Neural cell (in vitro differentiated cells): ENCODE measurements at regions not wholly inside any gene's neighbourhood (a gene's known extent, or its start where the extent isn't known, plus 50 kb on each side); places are given as distances from the start of the nearest gene placed in this dataset.

ENCODE experiments used
- H2AFZ ChIP-seq: fragments of 200-600, 300-800 bp; sonication (generic), shearing (Covaris generic); 2 replicates; pipeline ENCODE4 v1.6.0; 2014; ENCODE audit warnings: low read depth, mild to moderate bottlenecking, antibody characterized with exemption, low read length, moderate library complexity
- H3F3A ChIP-seq: fragments of 200-600 bp; shearing (Covaris generic); 2 replicates; pipeline ENCODE4 v1.6.1; 2016; ENCODE audit warnings: mild to moderate bottlenecking, moderate library complexity, mixed read lengths, antibody characterized with exemption, low read length; ENCODE audit not compliant: insufficient read depth, poor library complexity, severe bottlenecking
- H3K27ac ChIP-seq: fragments of 200-600, 300-800 bp; sonication (generic), shearing (Covaris generic); 2 replicates; pipeline ENCODE4 v1.5.1; 2014; ENCODE audit warnings: mild to moderate bottlenecking, low read length, moderate library complexity
- H3K27me3 ChIP-seq: fragments of 300-800, 200-600 bp; sonication (generic), shearing (Covaris generic); 2 replicates; pipeline ENCODE4 v1.6.0; 2014; ENCODE audit warnings: mild to moderate bottlenecking, low read depth, low read length, moderate library complexity; ENCODE audit not compliant: insufficient read depth
- H3K36me3 ChIP-seq: fragments of 300-800, 200-600 bp; sonication (generic), shearing (Covaris generic); 2 replicates; pipeline ENCODE4 v1.5.1; 2014; ENCODE audit warnings: mild to moderate bottlenecking, antibody characterized with exemption, low read length, moderate library complexity; ENCODE audit not compliant: insufficient read depth
- H3K4me2 ChIP-seq: fragments of 300-800, 200-600 bp; sonication (generic), shearing (Covaris generic); 2 replicates; pipeline ENCODE4 v1.6.0; 2014; ENCODE audit warnings: mild to moderate bottlenecking, low read length
- H3K4me3 ChIP-seq: fragments of 300-800, 200-600 bp; sonication (generic), shearing (Covaris generic); 2 replicates; pipeline ENCODE4 v1.5.1; 2014; ENCODE audit warnings: mild to moderate bottlenecking, low read length, moderate library complexity
- H3K79me2 ChIP-seq: fragments of 200-600 bp; shearing (Covaris generic); replicated peaks from 2 replicates; pipeline ENCODE4 v1.6.0; 2014; ENCODE audit warnings: mild to moderate bottlenecking, low read length, moderate library complexity; ENCODE audit not compliant: insufficient read depth
- H3K9ac ChIP-seq: fragments of 300-800, 200-600 bp; sonication (generic), shearing (Covaris generic); 2 replicates; pipeline ENCODE4 v1.6.1; 2016; ENCODE audit warnings: mild to moderate bottlenecking, low read length, mixed read lengths
- H3K9me2 ChIP-seq: fragments of 200-600 bp; shearing (Covaris generic); 2 replicates; pipeline ENCODE4 v1.6.1; 2016; ENCODE audit warnings: mild to moderate bottlenecking, low read length, mixed read lengths; ENCODE audit not compliant: insufficient read depth
- H3K9me3 ChIP-seq: fragments of 200-600, 300-800 bp; sonication (generic), shearing (Covaris generic); 2 replicates; pipeline ENCODE4 v1.6.1; 2016; ENCODE audit warnings: mild to moderate bottlenecking, mixed run types, low read length, moderate library complexity, mixed read lengths
- H4K20me1 ChIP-seq: fragments of 200-600 bp; shearing (Covaris generic); 2 replicates; pipeline ENCODE4 v1.6.1; 2016; ENCODE audit warnings: mild to moderate bottlenecking, mixed run types; ENCODE audit not compliant: insufficient read depth
- EP300 ChIP-seq: fragments of 450-650 bp; conservative IDR thresholded peaks from 2 replicates; pipeline ENCODE4 v1.6.1; 2014; ENCODE audit warnings: antibody characterized with exemption, mild to moderate bottlenecking, moderate library complexity; ENCODE audit not compliant: poor library complexity, severe bottlenecking
- EZH2 ChIP-seq: fragments of 200-600, 300-800 bp; shearing (Covaris generic), sonication (generic); IDR thresholded peaks from 2 replicates; pipeline ENCODE4 v1.6.1; 2014; ENCODE audit warnings: antibody characterized with exemption, low read length, borderline replicate concordance, mild to moderate bottlenecking; ENCODE audit not compliant: insufficient read depth, poor library complexity, severe bottlenecking
- MXI1 ChIP-seq: fragments of 450-650 bp; conservative IDR thresholded peaks from 2 replicates; pipeline ENCODE4 v1.6.1; 2014; ENCODE audit warnings: antibody characterized with exemption, mild to moderate bottlenecking; ENCODE audit not compliant: poor library complexity, severe bottlenecking
- POLR2AphosphoS5 ChIP-seq: IDR thresholded peaks from 2 replicates; pipeline ENCODE4 v1.6.1; 2012
- RAD21 ChIP-seq: fragments of 450-650 bp; conservative IDR thresholded peaks from 2 replicates; pipeline ENCODE4 v1.6.1; 2014; ENCODE audit warnings: antibody characterized with exemption, mild to moderate bottlenecking, moderate library complexity
- SMC3 ChIP-seq: fragments of 450-650 bp; conservative IDR thresholded peaks from 2 replicates; pipeline ENCODE4 v1.6.1; 2014; ENCODE audit warnings: antibody characterized with exemption, mild to moderate bottlenecking, moderate library complexity; ENCODE audit not compliant: poor library complexity
- TAF1 ChIP-seq: IDR thresholded peaks from 2 replicates; pipeline ENCODE4 v1.6.1; 2012; ENCODE audit warnings: low read depth
- TF ChIP-seq, protein P1 (sequence below): fragments of 450-650 bp; IDR thresholded peaks from 2 replicates; pipeline ENCODE4 v1.5.1; 2014; ENCODE audit warnings: antibody characterized with exemption, mild to moderate bottlenecking, moderate library complexity; ENCODE audit not compliant: poor library complexity, severe bottlenecking
- TF ChIP-seq, protein P2 (sequence below): IDR thresholded peaks from 2 replicates; pipeline ENCODE4 v1.6.1; 2012; ENCODE audit warnings: borderline replicate concordance

DNA sequence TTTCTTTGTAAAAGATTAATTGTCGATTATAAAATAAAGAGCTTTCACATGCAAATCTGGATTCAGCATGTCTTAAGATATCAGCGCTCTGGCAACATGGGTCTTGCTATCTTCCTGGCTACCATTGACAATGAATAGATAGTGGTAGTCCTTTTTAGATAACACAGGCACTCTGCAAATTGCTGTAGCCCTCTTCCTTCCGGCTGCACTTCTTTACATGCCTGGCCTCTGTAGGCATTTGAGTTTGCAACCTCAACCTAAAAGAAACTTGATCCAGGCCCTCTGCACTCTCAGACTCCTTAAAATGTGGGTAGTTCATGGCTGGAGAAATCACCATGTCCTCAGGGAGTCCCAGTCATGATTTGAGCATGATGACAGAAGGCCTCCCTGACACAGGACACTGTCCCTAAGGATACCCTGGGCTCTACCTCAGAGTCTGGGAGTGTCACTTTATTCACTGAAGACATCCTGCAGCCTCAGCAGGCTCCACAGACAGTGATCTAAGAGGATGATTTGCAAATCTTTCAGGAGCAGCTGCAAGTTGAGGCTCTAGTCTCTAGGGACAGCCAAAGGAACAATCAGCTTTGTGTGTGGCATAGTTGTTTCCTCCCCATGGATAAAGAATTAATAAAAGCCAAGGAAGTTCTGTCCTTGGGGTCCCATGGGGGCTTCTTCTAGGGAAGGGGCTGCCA is 529.4 kb downstream of the RBFOX1 start:
- no peak overlapping the region for H3K27ac ChIP-seq
- no peaks in the 10 kb centered on the region for H3K9me3 ChIP-seq
- TF ChIP-seq TAF1 (no peak), POLR2AphosphoS5 (no peak), MXI1 (no peak), SMC3 (no peak), EP300 (no peak), RAD21 (no peak), EZH2 (no peak)
- TF ChIP-seq, protein P1, sequence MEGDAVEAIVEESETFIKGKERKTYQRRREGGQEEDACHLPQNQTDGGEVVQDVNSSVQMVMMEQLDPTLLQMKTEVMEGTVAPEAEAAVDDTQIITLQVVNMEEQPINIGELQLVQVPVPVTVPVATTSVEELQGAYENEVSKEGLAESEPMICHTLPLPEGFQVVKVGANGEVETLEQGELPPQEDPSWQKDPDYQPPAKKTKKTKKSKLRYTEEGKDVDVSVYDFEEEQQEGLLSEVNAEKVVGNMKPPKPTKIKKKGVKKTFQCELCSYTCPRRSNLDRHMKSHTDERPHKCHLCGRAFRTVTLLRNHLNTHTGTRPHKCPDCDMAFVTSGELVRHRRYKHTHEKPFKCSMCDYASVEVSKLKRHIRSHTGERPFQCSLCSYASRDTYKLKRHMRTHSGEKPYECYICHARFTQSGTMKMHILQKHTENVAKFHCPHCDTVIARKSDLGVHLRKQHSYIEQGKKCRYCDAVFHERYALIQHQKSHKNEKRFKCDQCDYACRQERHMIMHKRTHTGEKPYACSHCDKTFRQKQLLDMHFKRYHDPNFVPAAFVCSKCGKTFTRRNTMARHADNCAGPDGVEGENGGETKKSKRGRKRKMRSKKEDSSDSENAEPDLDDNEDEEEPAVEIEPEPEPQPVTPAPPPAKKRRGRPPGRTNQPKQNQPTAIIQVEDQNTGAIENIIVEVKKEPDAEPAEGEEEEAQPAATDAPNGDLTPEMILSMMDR, result no peak
- TF ChIP-seq, protein P2, sequence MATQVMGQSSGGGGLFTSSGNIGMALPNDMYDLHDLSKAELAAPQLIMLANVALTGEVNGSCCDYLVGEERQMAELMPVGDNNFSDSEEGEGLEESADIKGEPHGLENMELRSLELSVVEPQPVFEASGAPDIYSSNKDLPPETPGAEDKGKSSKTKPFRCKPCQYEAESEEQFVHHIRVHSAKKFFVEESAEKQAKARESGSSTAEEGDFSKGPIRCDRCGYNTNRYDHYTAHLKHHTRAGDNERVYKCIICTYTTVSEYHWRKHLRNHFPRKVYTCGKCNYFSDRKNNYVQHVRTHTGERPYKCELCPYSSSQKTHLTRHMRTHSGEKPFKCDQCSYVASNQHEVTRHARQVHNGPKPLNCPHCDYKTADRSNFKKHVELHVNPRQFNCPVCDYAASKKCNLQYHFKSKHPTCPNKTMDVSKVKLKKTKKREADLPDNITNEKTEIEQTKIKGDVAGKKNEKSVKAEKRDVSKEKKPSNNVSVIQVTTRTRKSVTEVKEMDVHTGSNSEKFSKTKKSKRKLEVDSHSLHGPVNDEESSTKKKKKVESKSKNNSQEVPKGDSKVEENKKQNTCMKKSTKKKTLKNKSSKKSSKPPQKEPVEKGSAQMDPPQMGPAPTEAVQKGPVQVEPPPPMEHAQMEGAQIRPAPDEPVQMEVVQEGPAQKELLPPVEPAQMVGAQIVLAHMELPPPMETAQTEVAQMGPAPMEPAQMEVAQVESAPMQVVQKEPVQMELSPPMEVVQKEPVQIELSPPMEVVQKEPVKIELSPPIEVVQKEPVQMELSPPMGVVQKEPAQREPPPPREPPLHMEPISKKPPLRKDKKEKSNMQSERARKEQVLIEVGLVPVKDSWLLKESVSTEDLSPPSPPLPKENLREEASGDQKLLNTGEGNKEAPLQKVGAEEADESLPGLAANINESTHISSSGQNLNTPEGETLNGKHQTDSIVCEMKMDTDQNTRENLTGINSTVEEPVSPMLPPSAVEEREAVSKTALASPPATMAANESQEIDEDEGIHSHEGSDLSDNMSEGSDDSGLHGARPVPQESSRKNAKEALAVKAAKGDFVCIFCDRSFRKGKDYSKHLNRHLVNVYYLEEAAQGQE, result no peak
- H3F3A ChIP-seq, result no peaks in the 10 kb centered on the region
- no peaks in the 10 kb centered on the region for H4K20me1 ChIP-seq
- H3K9ac ChIP-seq, result no peak overlapping the region
- no peak overlapping the region for H3K4me3 ChIP-seq
- no peaks in the 10 kb centered on the region for H3K27me3 ChIP-seq
- H3K4me2 ChIP-seq, result no peak overlapping the region
- no peaks in the 10 kb centered on the region for H3K79me2 ChIP-seq
- H2AFZ ChIP-seq, result no peak overlapping the region
- H3K9me2 ChIP-seq, result no peaks in the 10 kb centered on the region
- H3K36me3 ChIP-seq, result no peaks in the 10 kb centered on the region

DNA sequence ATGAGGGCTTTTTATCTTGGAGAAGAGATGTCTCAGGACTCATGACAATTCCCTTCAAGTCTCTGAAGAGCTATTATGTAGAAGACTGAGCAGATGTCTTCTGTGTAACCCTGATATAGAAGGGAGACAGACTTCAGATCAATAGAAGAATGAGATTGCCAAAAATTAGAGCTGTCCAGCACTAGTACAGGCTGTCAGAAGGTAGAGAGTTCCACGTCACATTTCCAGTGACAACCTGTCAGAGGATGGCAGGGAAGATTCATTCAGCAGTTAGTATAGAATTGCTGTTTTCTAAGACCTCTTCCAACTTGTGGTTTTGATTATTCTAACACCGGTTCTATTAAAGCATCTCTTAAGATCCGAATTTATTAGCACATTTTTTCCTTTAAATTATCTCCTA is 520.6 kb downstream of the RBFOX1 start:
- Histone ChIP-seq H3K27ac (peak overlapping the region; percentile 73), H3K9me3 (no peaks in the 10 kb centered on the region), H3K4me3 (peak overlapping the region; percentile 10), H3K79me2 (no peaks in the 10 kb centered on the region), H3K4me2 (peak overlapping the region; percentile 11), H2AFZ (no peak overlapping the region), H3F3A (no peaks in the 10 kb centered on the region), H4K20me1 (no peaks in the 10 kb centered on the region), H3K27me3 (no peaks in the 10 kb centered on the region), H3K9me2 (no peaks in the 10 kb centered on the region), H3K36me3 (no peaks in the 10 kb centered on the region), H3K9ac (peak overlapping the region; percentile 22)
- TF ChIP-seq MXI1 (no peak), SMC3 (peak; percentile 17), EP300 (peak; percentile 99), TAF1 (no peak), RAD21 (peak; percentile 32), POLR2AphosphoS5 (peak; percentile 83), EZH2 (no peak)
- TF ChIP-seq, protein P1, result no peak
- TF ChIP-seq, protein P2, result no peak
